Ascending aorta (tissue), 2 donors: ENCODE measurements at regions not wholly inside any gene's neighbourhood (a gene's known extent, or its start where the extent isn't known, plus 50 kb on each side); places are given as distances from the start of the nearest gene placed in this dataset.

Source experiments
- DNase-seq, 2 donors: peaks; one replicate each; pipeline ENCODE4 v3.0.0-alpha.2; 2019; ENCODE audit warnings: low spot score in 2 of 2
- H3K27ac ChIP-seq, 2 donors: fragments of 200-600 bp; sonication (generic); one replicate each; pipeline ENCODE4 v1.5.1; 2016 to 2017; ENCODE audit warnings: mild to moderate bottlenecking in 1 of 2
- H3K27me3 ChIP-seq: fragments of 200-600 bp; sonication (generic); one replicate; pipeline ENCODE4 v1.5.1; 2017
- H3K36me3 ChIP-seq, 2 donors: fragments of 200-600 bp; sonication (generic); one replicate each; pipeline ENCODE4 v1.5.1; 2016
- H3K4me1 ChIP-seq, 2 donors: fragments of 200-600 bp; sonication (generic); one replicate each; pipeline ENCODE4 v1.5.1; 2016 to 2017; ENCODE audit warnings: mild to moderate bottlenecking in 1 of 2
- H3K4me3 ChIP-seq, 2 donors: fragments of 200-600 bp; sonication (generic); one replicate each; pipeline ENCODE4 v1.5.1; 2016 to 2017; ENCODE audit warnings: mild to moderate bottlenecking in 1 of 2
- H3K9me3 ChIP-seq, 2 donors: fragments of 200-600 bp; sonication (generic); one replicate each; pipeline ENCODE4 v1.5.1; 2016
- intact Hi-C: fragments of 100-400 bp; cut with DNase I; formaldehyde crosslinking; loops from one replicate; pipeline ENCODE4 v1.15.1; 2023
- TF ChIP-seq, protein P1 (sequence below), 3 experiments: fragments of 200-600 bp in 2 of 3; fragments of 450-650 bp in 1 of 3; sonication (generic) in 2 of 3; IDR thresholded peaks; one replicate each; pipeline ENCODE4 v1.5.1; 2016 to 2019; ENCODE audit warnings: antibody characterized with exemption in 3 of 3, mild to moderate bottlenecking in 1 of 3, moderate library complexity in 1 of 3

DNA sequence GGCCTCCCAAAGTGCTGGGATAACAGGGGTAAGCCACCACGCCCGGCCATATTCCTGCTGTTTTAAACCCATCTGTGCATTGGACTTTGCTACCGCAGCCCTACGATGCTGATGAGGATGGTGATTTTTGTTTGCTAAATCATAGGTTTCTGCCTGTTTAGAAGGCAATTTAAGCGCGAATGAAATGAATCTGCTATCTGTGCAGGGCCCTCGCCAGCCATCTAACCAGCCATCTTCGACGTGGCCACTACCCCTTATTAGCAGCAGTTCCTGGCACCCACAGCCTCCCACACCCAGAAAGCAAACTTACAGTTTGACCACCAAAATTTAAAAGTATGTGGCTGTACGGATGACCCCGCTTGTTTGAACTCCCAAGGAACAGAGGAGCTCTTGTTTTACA is 178.5 kb downstream of the SHOX start:
- Histone ChIP-seq H3K27ac (no peak overlapping the region), H3K36me3 (no peaks in the 10 kb centered on the region), H3K4me1 (no peaks in the 10 kb centered on the region), H3K27me3 (no peaks in the 10 kb centered on the region), H3K4me3 (no peak overlapping the region), H3K9me3 (no peaks in the 10 kb centered on the region)
- DNase-seq, result no peak
- TF ChIP-seq, protein P1, sequence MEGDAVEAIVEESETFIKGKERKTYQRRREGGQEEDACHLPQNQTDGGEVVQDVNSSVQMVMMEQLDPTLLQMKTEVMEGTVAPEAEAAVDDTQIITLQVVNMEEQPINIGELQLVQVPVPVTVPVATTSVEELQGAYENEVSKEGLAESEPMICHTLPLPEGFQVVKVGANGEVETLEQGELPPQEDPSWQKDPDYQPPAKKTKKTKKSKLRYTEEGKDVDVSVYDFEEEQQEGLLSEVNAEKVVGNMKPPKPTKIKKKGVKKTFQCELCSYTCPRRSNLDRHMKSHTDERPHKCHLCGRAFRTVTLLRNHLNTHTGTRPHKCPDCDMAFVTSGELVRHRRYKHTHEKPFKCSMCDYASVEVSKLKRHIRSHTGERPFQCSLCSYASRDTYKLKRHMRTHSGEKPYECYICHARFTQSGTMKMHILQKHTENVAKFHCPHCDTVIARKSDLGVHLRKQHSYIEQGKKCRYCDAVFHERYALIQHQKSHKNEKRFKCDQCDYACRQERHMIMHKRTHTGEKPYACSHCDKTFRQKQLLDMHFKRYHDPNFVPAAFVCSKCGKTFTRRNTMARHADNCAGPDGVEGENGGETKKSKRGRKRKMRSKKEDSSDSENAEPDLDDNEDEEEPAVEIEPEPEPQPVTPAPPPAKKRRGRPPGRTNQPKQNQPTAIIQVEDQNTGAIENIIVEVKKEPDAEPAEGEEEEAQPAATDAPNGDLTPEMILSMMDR (IDR thresholded peaks at IDR 0.05), result no peak
- intact Hi-C loops, result no loop called here

GRCh38 chrX:806586-806985 is 176.0 kb downstream of the SHOX start:
- Histone ChIP-seq H3K4me3 (no peak overlapping the region), H3K27ac (no peak overlapping the region), H3K36me3 (no peaks in the 10 kb centered on the region), H3K27me3 (no peaks in the 10 kb centered on the region), H3K9me3 (no peaks in the 10 kb centered on the region), H3K4me1 (no peaks in the 10 kb centered on the region)
- no peak for DNase-seq
- intact Hi-C loops, result no loop called here
- TF ChIP-seq, protein P1 (IDR thresholded peaks at IDR 0.05), result no peak

- DNase-seq, result peak in 1 of 2 donors; percentile 39
- Histone ChIP-seq H3K4me1 (no peaks in the 10 kb centered on the region), H3K36me3 (no peaks in the 10 kb centered on the region), H3K27ac (no peak overlapping the region), H3K9me3 (no peaks in the 10 kb centered on the region), H3K4me3 (no peak overlapping the region), H3K27me3 (no peaks in the 10 kb centered on the region)
- intact Hi-C loops, result no loop called here
- TF ChIP-seq, protein P1 (IDR thresholded peaks at IDR 0.05), result no peak
Measured at GRCh38 chrX:805988-806387, 175.4 kb downstream of the SHOX start.

- Histone ChIP-seq H3K4me3 (no peak overlapping the region), H3K27me3 (no peaks in the 10 kb centered on the region), H3K4me1 (no peaks in the 10 kb centered on the region), H3K36me3 (no peaks in the 10 kb centered on the region), H3K27ac (no peak overlapping the region), H3K9me3 (no peaks in the 10 kb centered on the region)
- intact Hi-C loops, result no loop called here
- TF ChIP-seq, protein P1 (IDR thresholded peaks at IDR 0.05), result no peak
- DNase-seq, result peak in 1 of 2 donors; percentile 9
Measured at GRCh38 chrX:805103-805670, 174.6 kb downstream of the SHOX start.

DNA sequence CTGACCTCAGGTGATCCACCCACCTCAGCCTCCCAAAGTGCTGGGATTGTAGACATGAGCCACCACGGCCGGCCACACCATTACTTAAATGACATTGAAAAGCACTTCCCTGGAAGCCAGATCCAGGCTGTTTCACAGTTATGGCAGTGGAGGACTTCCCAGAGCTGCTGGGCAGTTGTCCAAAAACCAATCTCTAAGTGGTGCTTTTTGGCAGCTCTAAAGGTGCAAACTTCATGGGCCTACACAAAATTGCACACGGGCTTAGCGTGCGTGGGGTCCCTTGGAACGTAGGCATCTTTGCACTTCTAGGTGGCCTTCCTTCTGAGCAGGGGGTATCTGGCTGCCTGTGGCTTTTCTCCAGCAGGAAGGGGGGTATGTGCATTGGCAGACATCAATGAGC is 172.3 kb downstream of the SHOX start:
- no peak for DNase-seq
- H3K27ac ChIP-seq, result no peak overlapping the region
- H3K4me3 ChIP-seq, result no peak overlapping the region
- H3K27me3 ChIP-seq, result no peaks in the 10 kb centered on the region
- no peaks in the 10 kb centered on the region for H3K9me3 ChIP-seq
- intact Hi-C loops, result no loop called here
- no peaks in the 10 kb centered on the region for H3K4me1 ChIP-seq
- TF ChIP-seq, protein P1 (IDR thresholded peaks at IDR 0.05), result no peak
- H3K36me3 ChIP-seq, result no peaks in the 10 kb centered on the region

GRCh38 chrX:799808-800207 is 169.2 kb downstream of the SHOX start:
- TF ChIP-seq, protein P1 (IDR thresholded peaks at IDR 0.05), result no peak
- intact Hi-C loops, result no loop called here
- Histone ChIP-seq H3K27ac (no peak overlapping the region), H3K27me3 (no peaks in the 10 kb centered on the region), H3K9me3 (no peaks in the 10 kb centered on the region), H3K4me1 (no peaks in the 10 kb centered on the region), H3K4me3 (no peak overlapping the region), H3K36me3 (no peaks in the 10 kb centered on the region)
- no peak for DNase-seq
